ENCODE measurements at regions not wholly inside any gene's neighbourhood (a gene's known extent, or its start where the extent isn't known, plus 50 kb on each side); places are given as distances from the start of the nearest gene placed in this dataset.
"Not testable (repeated sequence)": the region's sequence is repeated elsewhere in the genome, so short reads cannot be mapped to it uniquely, and the experiment has no call there.

GRCh38 chr12:46516933-46517578 is 144.5 kb upstream of the SLC38A2 start:
- DNase-seq: no peak

GRCh38 chr12:46516238-46516932 is 143.8 kb upstream of the SLC38A2 start:
- no peak for DNase-seq

DNA sequence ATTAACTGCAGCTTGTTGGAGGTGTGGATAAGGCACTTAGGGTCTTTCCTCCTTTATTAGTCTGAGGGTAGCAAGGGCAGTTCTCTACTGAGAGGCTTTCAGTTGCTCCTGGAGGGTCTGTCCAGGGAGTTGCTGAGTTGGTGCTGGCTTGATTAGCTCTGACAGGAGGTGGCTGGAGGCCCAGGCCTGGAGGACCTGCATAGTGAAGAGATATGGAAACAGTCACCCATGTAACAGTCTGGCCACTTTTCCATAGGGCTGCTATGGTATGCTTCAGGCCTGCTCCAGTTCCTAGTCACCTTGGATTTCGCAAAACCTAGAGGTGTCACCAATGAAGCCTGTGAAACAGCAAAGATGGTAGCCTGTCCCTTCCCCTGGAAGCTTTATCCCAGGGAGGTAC is 143.3 kb upstream of the SLC38A2 start:
- no peak for DNase-seq

DNA sequence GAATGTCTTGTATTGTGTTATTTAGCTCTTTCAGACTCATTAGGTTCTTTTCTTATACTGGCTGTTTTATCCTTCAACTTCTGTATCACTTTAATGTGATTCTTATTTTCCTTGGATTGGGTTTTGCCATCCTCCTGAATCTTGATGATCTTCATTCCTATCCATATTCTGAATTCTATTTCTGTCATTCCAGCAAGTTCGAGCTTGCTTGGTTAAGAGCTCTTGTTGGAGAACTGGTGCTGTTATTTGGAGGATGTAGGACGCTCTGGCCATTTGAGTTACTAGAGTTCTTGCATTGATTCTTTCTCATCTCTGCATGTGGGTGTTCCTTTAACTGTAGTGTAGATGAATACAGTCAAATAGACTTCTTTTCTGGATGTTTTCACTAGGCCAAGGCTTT is 142.3 kb upstream of the SLC38A2 start:
- no peak for DNase-seq

DNA sequence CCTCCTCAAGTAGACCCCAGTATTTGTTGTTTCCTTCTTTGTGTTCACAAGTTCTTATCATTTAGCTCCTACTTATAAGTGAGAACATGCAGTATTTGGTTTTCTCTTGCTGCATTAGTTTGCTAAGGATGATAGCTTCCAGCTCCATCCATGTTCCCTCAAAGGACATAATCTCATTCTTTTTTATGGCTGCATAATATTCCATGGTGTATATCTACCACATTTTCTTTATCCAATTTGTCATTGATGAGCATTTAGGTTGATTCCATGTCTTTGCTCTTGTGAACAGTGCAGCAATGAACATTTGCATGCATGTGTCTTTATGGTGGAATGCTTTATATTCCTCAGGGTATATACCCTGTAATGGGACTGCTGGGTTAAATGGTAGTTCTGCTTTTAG is 137.7 kb upstream of the SLC38A2 start:
- DNase-seq: not testable (repeated sequence)

- DNase-seq: no peak
Observed at GRCh38 chr12:46509135-46509534, 136.6 kb upstream of the SLC38A2 start.

- no peak for DNase-seq
Observed at GRCh38 chr12:46508651-46509050, 136.1 kb upstream of the SLC38A2 start.

- DNase-seq: no peak
Observed at GRCh38 chr12:46507766-46508165, 135.2 kb upstream of the SLC38A2 start.

DNA sequence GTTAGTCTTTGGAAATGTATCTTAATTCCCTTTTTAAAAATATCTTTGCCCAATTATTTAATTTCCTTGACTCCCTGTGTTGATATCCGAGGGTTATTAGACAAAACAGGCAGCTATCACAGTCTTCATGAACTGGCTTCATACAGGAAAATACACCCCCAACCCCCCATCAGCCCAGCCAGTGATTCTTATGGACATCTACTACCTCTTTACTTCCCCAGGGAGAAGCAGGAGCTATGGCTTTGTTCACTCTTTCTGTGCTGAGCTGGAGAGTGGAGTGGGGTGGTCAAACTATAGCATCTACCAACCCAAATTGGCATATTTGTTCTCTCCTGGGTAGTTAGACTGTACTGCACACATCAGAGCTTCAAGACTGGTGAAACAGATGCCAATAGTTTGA is 134.4 kb upstream of the SLC38A2 start:
- no peak for DNase-seq

DNA sequence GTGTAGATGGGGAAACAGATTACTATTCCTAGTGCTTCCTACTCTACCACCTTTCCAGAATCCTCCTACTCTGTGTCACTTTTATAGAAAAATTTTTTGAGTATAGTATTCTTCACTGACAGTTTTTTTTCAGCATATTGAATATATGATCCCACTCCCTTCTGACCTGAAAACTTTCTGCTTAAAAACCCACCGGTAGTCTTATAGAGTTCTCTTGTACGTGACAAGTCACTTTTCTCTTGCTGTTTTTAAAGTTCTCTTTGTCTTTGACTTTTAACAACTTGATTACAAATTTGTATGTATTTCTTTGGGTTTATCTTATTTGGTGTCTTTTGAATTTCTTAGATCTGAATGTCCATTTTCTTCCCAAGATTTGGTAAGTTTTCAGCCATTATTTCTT is 133.6 kb upstream of the SLC38A2 start:
- DNase-seq: no peak

DNA sequence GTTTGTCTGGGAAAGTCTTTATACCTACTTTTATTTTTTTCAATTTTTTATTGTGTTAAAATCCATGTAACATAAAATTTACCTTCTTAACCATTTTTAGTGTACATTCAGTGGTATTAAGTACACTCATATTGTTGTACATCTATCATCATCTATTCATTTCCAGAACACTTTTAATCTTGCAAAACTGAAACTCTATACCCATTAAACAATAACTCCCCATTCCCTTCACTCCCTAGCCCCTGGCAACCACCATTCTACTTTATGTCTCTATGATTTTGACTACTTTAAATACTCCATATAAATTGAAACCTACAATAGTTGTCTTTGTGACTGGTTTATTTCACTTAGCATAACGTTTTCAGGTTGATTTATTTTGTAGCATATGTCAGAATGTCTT is 131.9 kb upstream of the SLC38A2 start:
- no peak for DNase-seq

DNA sequence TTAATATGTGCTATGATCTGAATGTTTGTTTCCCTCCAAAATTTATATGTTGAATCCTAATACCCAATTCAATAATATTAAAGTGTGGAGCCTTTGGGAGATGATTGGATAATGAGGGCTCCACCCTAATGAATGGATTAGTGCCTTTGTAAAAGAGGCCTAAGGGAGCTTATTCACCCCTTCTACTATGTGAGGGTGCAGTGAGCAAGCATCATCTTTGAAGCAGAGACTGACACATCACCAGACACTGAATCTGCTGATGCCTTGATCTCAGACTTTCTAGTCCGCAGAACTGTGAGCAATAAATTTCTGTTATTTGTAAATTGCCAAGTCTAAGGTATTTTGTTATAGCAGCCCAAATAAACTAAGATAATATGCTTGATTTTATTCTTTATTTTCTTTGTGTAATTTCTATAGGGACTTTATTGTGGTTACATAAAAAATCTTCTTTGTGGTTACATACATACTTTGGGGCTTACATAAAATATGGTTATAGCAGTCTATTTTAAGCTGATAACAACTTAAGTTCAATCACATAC is 131.1 kb upstream of the SLC38A2 start:
- no peak for DNase-seq

DNA sequence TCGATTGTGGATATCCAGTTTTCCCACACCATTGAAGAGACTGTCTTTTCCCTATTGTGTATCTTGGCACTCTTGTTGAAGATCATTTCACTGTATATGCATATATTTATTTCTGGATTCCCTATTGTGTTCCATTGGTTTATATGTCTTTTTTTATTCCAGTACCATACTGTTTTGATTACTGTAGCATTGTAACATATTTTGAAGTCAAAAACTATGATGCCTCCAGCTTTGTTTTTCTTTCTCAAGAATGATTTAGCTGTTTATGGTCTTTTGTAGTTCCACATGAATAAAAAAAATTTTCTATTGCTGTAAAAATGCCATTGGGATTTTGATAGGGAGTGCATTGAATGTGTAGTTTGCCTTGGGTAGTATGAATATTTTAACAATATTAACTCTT is 128.1 kb upstream of the SLC38A2 start:
- DNase-seq: no peak

DNA sequence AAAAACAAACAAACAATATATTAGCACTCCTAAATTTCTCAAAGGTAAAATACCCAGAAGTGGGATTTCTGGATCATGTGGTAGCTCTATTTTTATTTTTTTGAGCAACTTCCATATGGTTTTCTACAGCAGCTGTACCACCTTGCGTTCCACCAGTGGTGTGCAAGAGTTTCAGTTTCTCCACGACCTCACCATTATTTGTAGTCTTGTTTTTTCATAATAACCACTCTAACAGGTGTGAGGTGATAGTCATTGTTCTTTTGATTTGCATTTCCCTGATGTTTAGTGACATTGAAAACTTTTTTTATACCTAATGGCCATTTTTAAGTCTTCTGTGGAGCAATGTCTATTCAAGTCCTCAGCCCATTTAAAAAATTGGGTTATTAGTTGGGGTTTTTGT is 127.3 kb upstream of the SLC38A2 start:
- DNase-seq: no peak

GRCh38 chr12:46499226-46499625 is 126.7 kb upstream of the SLC38A2 start:
- no peak for DNase-seq

DNA sequence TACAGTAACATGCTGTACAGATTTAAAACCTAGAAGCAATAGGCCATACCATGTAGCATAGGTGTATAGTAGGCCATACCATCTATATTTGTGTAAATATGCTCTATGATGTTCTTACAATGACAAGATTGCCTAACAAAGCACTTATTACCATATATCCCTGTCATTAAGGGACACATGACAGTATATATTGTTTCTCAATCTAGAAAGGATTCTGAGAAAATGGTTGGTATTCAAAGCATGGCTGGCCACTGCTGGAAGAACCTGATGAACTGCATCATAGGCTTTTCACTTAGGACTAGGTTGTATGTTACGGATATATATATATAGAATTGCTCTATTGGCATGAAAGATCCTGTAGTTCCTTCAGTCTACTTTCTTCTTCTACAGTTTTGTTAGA is 125.2 kb upstream of the SLC38A2 start:
- DNase-seq: no peak

DNA sequence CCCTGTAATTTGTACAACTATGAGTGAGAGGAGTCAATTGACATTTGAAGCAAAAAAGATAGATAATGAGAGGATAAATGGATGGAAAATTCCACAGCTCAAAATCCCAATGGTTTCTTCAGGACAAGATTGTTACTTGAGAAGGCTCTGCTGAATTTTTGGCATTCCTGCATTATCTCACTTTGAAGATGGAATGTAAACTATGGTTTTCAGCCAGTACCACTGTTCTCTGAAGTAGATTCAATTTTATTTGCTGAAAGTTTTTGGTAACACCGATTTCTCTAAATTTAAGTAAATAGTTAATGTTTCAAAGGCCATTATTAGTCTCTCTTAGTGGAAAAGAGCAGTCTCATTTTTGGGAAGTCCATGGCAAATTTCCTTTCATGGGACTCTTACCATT is 121.9 kb upstream of the SLC38A2 start:
- DNase-seq: no peak

GRCh38 chr12:46493834-46494181 is 121.2 kb upstream of the SLC38A2 start:
- DNase-seq: no peak

DNA sequence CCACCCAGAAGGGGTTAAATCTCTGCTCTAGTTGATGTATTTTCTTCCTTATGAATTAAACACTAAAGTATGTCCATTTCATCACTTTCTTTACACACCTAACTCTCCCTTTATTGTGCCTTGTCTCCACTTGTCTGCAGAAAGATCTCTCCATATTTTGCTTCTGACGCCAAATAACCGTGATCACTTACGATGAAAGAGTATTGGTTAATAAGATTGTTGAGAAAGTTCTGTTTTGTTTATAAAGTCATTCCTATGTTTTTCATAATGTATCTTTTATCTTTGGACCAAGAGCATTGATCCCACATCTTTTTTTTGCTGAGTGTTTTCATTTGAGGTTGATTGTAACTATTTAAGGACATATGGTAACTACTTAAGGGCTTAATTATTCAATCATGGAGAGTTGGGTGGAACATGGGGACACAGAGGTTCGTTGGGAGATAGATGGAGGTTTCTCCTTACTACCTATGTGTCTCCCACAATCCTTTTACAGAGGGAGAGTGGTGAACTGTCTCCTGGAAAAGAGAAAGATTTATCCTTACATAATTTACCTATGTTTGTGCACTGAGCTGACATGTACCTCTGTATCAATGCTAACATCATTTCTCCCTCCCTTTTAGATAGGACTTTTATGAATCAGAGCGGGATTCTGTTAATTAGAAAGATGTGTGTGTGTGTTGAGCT is 120.7 kb upstream of the SLC38A2 start:
- DNase-seq: no peak

DNA sequence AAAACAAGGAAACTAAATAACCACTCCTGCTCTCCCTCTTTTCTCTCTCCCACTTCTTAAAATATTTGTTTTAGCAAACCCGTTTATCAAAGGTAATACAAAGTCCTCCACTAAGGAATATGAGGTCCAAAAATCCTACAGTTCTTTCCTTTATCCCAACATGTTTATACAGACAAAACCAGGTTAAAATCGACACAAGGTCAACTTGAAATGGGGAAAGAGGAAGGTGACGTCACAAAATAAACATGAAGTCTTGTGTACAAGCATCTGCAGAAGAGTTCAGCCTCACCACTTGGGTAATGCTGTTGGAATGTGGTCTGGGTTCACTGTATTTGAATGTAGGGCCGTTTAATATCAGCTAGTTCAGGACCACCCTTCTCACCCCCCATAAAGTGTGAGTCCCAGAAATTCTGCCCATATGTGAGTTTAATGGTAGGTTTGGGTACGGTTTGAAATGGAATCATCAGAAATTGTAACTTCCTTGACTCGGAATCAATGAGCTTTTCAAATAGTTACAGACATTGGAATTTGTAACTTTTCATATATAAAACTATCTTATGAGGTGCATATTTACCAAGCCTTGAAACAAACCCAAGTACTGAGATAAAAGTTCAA is 120.0 kb upstream of the SLC38A2 start:
- no peak for DNase-seq

- no peak for DNase-seq
Observed at GRCh38 chr12:46491548-46491947, 119.0 kb upstream of the SLC38A2 start.

DNA sequence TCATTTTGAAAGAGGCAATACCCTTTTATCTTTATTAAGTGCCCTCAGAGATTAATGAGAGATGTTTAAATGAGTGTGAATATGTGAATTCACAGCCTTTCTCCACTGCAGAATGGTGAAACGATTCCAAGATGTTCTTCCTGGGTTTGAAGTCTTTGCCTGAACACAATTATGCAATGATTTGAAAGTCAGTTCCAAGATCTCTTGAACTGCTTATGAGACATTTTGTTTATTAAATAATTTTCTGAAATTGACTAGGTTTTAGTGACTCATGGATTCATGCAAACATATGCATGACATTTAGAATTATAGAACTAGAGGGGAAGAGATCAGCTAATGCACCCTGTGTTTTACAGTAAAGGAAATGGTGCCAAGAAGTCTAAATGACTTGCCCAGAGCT is 118.1 kb upstream of the SLC38A2 start:
- no peak for DNase-seq

GRCh38 chr12:46489951-46490388 is 117.4 kb upstream of the SLC38A2 start:
- DNase-seq: no peak

Data from activated gamma-delta T cell treated with Interleukin-2 at 50 U/mL for 16 hours (primary cell).